Epithelial cell of proximal tubule (primary cell): ENCODE measurements at regions not wholly inside any gene's neighbourhood (a gene's known extent, or its start where the extent isn't known, plus 50 kb on each side); places are given as distances from the start of the nearest gene placed in this dataset.

ENCODE experiments used
- DNase-seq: peaks from one replicate; pipeline ENCODE4 v3.0.0-alpha.2; 2011; ENCODE audit warnings: low read depth
- H3K4me3 ChIP-seq: 2 replicates; pipeline ENCODE4 v1.5.1; 2011; ENCODE audit warnings: low read depth, mild to moderate bottlenecking, low read length
- CTCF ChIP-seq: conservative IDR thresholded peaks from 2 replicates; pipeline ENCODE4 v1.5.1; 2012; ENCODE audit warnings: low read depth, mild to moderate bottlenecking, low read length

- DNase-seq, result no peak
- no peak overlapping the region for H3K4me3 ChIP-seq
- no peak for TF ChIP-seq CTCF
Observed at GRCh38 chr2:143940720-143941119, 579.2 kb downstream of the ZEB2 start.

GRCh38 chr2:143939626-143940330 lies 580.1 kb downstream of the ZEB2 start:
- TF ChIP-seq CTCF, result no peak
- no peak overlapping the region for H3K4me3 ChIP-seq
- no peak for DNase-seq

GRCh38 chr2:143937723-143938350 lies 582.1 kb downstream of the ZEB2 start:
- DNase-seq, result no peak
- peak overlapping the region; percentile 56 for H3K4me3 ChIP-seq
- TF ChIP-seq CTCF, result no peak

- no peak for TF ChIP-seq CTCF
- DNase-seq, result no peak
- peak overlapping the region; percentile 56 for H3K4me3 ChIP-seq
Observed at GRCh38 chr2:143936848-143937722, 582.8 kb downstream of the ZEB2 start.

- no peak for DNase-seq
- TF ChIP-seq CTCF, result no peak
- peak overlapping the region; percentile 56 for H3K4me3 ChIP-seq
Observed at GRCh38 chr2:143936538-143936847, 583.4 kb downstream of the ZEB2 start.

- DNase-seq, result no peak
- H3K4me3 ChIP-seq, result no peak overlapping the region
- TF ChIP-seq CTCF, result no peak
Observed at GRCh38 chr2:143935482-143935752, 584.5 kb downstream of the ZEB2 start.
